ENCODE measurements at regions not wholly inside any gene's neighbourhood (a gene's known extent, or its start where the extent isn't known, plus 50 kb on each side); places are given as distances from the start of the nearest gene placed in this dataset.

DNA sequence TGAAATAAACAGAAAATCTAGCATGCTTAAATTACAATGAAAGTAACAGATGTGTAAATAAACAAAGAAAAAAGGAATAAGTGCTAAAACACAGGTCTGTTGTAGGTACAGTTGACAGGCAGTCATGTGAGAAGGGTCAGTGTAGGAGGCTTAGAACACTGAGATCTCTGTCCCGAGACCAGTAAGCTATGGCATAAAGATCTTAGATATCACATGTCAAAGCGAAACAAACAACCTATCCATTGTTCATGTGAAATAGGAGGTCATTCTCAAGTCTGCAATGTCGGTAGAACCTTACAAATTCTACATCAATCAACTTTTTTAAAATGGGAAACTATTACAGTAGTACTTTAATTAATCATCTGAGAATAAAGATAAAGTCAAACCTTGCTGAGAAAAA, 428.9 kb upstream of the ADGRL2 start:
- H3K27me3 ChIP-seq: no peaks in the 10 kb centered on the region
- H3K9me3 ChIP-seq: no peaks in the 10 kb centered on the region
- H3K4me1 ChIP-seq: no peaks in the 10 kb centered on the region
- H3K36me3 ChIP-seq: no peaks in the 10 kb centered on the region
- no peak for TF ChIP-seq POLR2A (IDR thresholded peaks at IDR 0.05)
- TF ChIP-seq, protein P1, sequence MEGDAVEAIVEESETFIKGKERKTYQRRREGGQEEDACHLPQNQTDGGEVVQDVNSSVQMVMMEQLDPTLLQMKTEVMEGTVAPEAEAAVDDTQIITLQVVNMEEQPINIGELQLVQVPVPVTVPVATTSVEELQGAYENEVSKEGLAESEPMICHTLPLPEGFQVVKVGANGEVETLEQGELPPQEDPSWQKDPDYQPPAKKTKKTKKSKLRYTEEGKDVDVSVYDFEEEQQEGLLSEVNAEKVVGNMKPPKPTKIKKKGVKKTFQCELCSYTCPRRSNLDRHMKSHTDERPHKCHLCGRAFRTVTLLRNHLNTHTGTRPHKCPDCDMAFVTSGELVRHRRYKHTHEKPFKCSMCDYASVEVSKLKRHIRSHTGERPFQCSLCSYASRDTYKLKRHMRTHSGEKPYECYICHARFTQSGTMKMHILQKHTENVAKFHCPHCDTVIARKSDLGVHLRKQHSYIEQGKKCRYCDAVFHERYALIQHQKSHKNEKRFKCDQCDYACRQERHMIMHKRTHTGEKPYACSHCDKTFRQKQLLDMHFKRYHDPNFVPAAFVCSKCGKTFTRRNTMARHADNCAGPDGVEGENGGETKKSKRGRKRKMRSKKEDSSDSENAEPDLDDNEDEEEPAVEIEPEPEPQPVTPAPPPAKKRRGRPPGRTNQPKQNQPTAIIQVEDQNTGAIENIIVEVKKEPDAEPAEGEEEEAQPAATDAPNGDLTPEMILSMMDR (IDR thresholded peaks at IDR 0.05): no peak
- DNase-seq: no peak
- no peak overlapping the region for H3K4me3 ChIP-seq
- H3K27ac ChIP-seq: no peak overlapping the region

DNA sequence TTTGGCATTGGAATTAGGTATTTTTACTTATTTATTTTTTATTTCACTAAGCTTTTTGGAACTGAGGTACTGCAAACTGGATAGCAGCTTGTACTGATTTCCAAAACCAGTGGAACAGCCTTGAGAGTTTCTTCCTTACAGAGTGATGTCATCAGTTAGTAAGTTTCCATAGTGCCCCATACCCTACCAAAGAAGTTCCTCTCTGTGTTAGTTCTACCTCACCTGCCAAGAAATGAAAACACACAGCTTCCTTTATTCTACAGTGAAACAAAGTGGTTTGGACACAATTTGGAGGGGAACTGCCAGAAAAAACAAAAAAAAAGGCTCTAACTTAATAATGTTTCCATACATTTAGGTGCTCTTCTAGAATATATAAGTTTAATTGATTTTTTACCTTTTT, 430.9 kb upstream of the ADGRL2 start:
- H3K4me3 ChIP-seq: no peak overlapping the region
- DNase-seq: no peak
- no peaks in the 10 kb centered on the region for H3K36me3 ChIP-seq
- TF ChIP-seq, protein P1 (IDR thresholded peaks at IDR 0.05): no peak
- no peak for TF ChIP-seq POLR2A (IDR thresholded peaks at IDR 0.05)
- no peaks in the 10 kb centered on the region for H3K9me3 ChIP-seq
- no peaks in the 10 kb centered on the region for H3K4me1 ChIP-seq
- H3K27ac ChIP-seq: no peak overlapping the region
- no peaks in the 10 kb centered on the region for H3K27me3 ChIP-seq

DNA sequence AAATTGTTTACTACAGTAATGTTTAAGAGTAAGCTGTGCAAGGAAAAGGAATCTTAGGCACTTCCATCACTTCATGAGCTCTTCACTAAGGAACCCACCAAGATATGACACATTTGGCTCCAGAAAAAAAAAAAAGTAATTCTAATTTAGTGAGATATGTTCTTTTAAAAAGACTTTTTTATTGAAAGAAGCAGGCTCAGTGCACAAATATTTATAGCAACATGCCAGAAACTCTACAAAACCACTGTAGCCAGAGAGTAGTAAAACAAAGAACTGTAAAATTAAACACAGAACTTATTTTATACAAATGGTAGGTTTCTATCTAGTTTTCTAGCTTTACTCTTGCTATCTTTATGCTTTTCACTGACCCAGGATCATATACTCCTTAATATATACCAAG, 434.6 kb upstream of the ADGRL2 start:
- H3K27me3 ChIP-seq: no peaks in the 10 kb centered on the region
- H3K36me3 ChIP-seq: no peaks in the 10 kb centered on the region
- H3K4me1 ChIP-seq: no peaks in the 10 kb centered on the region
- TF ChIP-seq, protein P1 (IDR thresholded peaks at IDR 0.05): no peak
- TF ChIP-seq POLR2A (IDR thresholded peaks at IDR 0.05): no peak
- no peak overlapping the region for H3K27ac ChIP-seq
- no peak overlapping the region for H3K4me3 ChIP-seq
- DNase-seq: no peak
- H3K9me3 ChIP-seq: no peaks in the 10 kb centered on the region

DNA sequence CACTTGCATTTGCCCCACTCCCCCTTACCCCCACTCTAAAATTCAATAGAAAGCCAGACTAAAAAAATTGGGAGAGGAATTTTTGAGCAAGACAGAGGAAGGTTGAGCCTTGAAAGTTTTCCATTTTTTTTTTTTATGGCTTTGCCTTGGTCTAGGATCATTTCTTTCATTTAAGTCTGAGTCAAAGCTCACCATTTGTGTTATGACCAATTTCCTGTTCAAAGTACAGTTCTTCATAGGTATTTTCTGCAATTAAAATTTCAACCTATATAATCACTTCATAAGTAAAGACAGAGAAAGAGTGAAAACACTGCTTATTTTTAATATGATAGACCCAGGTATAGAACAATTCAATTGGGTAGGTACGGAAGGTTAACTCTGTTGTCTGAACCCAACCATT, 436.6 kb upstream of the ADGRL2 start:
- TF ChIP-seq, protein P1 (IDR thresholded peaks at IDR 0.05): no peak
- no peak for TF ChIP-seq POLR2A (IDR thresholded peaks at IDR 0.05)
- no peak for DNase-seq
- Histone ChIP-seq H3K36me3 (no peaks in the 10 kb centered on the region), H3K27ac (no peak overlapping the region), H3K4me1 (no peaks in the 10 kb centered on the region), H3K27me3 (no peaks in the 10 kb centered on the region), H3K4me3 (no peak overlapping the region), H3K9me3 (no peaks in the 10 kb centered on the region)

DNA sequence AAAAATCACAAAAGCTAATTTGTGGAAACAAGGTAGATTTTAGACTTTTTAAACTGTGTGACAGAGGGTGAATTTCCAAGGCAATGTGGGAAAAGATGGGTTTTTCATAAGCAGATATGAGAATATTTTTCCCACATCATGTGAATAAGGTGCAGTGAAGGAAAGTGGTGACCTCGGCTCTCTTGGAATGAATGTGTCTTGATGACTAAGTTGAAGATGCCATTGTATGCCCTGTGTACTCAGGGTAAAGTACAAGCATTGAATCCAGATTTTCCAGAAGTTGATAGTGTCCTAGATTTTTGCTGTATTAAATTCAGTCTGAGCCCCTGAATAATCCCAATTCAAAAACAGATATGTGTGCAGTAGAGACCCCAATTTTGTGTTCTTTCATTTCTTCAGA, 442.6 kb upstream of the ADGRL2 start:
- H3K36me3 ChIP-seq: no peaks in the 10 kb centered on the region
- no peaks in the 10 kb centered on the region for H3K27me3 ChIP-seq
- H3K9me3 ChIP-seq: no peaks in the 10 kb centered on the region
- no peak for DNase-seq
- no peaks in the 10 kb centered on the region for H3K4me1 ChIP-seq
- no peak overlapping the region for H3K27ac ChIP-seq
- TF ChIP-seq, protein P1 (IDR thresholded peaks at IDR 0.05): no peak
- H3K4me3 ChIP-seq: no peak overlapping the region

DNA sequence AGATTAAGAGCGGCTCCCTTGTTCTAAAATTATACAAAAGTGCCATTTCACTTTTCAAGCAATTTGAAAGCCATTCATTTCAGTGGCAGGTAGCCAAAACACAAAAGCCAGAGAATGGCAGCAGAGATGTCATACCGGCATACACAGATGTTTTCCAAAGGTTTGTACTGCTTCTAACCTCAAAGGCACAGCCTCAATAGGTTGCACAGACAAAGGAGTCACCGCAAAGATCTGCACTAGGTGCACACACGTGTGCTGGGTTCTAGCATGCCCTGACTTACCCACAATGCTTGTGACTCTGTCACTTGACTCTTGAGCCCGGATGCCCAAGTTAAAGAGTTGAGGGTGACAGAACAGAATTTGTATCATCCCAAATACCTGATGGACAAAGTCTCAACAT, 448.9 kb upstream of the ADGRL2 start:
- no peak for TF ChIP-seq POLR2A (IDR thresholded peaks at IDR 0.05)
- TF ChIP-seq, protein P1 (IDR thresholded peaks at IDR 0.05): no peak

More for the DNA sequence above, 448.9 kb upstream of the ADGRL2 start:
- H3K27ac ChIP-seq: no peak overlapping the region
- H3K9me3 ChIP-seq: no peaks in the 10 kb centered on the region
- no peaks in the 10 kb centered on the region for H3K4me1 ChIP-seq
- H3K4me3 ChIP-seq: no peak overlapping the region
- H3K27me3 ChIP-seq: no peaks in the 10 kb centered on the region
- H3K36me3 ChIP-seq: no peaks in the 10 kb centered on the region
- no peak for DNase-seq
